GM21528 (cell line): ENCODE measurements at regions not wholly inside any gene's neighbourhood (a gene's known extent, or its start where the extent isn't known, plus 50 kb on each side); places are given as distances from the start of the nearest gene placed in this dataset.
"Not testable (repeated sequence)": the region's sequence is repeated elsewhere in the genome, so short reads cannot be mapped to it uniquely, and the experiment has no call there.

Source experiments
- ATAC-seq: cut with Tn5 transposase; IDR thresholded peaks from one replicate; pipeline ENCODE4 v1.9.1; 2021; ENCODE audit warnings: mild to moderate bottlenecking, moderate library complexity; ENCODE audit not compliant: unreplicated experiment, low FRiP score

DNA sequence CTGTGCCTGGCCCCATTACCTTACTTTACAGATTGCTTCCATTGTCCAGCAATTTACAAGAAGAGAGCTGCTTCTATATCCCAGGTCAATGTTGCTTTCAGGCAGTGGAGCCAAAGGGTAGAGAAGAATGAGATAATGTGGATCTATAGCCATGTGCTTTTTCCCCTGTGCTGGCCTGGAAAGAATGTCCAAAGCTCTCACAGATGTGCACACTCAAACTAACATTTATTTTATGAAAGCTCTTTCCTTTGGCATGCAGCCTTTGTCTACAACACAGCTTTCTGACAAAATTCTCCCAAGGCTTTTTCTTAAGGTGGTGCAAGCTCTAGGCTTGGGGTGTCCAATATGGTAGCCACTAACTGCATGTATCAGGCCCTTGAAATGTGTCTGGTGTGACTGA is 217.3 kb downstream of the LRRC70 start:
- ATAC-seq, result no peak

DNA sequence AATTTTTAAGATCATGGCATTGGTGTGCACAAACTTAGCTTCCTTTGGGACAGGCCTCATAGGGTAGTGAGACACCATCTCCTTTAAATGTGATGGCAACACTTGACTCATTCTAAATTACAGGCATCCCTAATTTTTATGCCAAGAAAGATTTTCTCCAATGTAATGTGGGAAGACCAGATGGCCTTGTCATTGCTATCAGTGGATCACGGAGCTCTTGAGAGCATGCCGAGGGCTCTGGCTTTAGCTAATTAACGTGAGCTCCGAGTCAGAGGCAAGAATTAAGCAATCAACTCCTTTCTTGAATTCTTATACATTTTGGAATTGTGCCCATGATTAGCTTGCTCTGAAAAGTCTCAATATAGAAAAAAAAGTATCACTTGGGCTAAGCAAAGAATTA is 215.8 kb downstream of the LRRC70 start:
- no peak for ATAC-seq

- ATAC-seq, result no peak
Measured at GRCh38 chr5:62791059-62791458, 212.4 kb downstream of the LRRC70 start.

GRCh38 chr5:62790348-62790747 is 211.7 kb downstream of the LRRC70 start:
- ATAC-seq, result no peak

DNA sequence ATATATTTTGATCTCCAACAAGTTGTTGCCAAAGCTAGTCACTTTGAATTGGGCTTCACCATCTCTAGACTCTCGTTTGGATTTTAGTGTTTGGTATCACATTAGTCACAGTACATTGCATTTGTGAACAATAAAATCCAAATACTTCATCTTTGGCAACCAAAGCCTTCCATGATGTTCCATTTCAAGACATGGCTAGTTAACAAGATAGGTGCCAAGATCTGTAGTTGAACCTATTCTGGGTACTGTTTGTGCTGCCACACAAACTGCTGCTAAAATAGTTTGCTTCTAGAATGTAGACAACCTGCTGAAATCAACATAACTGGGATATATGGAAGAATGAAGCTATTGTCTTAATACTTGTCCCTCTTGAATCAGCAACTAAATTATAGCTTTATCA is 207.5 kb downstream of the LRRC70 start:
- no peak for ATAC-seq

DNA sequence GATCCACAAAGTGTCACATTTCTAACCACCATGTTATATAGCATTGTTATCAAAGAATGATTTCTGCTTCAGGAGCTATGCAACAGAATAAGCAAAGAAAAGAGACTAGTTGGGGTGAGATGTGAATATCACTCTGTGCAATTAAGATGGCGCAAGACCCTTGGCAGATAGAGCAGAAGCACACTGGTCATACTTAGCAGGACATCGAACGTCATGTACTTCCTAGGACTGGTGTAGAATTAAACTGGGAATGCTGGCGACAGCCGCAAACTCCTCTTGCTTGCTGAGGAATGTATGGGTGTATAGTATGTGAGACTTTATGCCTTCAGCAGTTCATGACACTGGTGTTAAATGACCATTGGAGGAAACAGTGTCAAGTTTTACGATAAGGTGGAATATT is 207.0 kb downstream of the LRRC70 start:
- no peak for ATAC-seq

DNA sequence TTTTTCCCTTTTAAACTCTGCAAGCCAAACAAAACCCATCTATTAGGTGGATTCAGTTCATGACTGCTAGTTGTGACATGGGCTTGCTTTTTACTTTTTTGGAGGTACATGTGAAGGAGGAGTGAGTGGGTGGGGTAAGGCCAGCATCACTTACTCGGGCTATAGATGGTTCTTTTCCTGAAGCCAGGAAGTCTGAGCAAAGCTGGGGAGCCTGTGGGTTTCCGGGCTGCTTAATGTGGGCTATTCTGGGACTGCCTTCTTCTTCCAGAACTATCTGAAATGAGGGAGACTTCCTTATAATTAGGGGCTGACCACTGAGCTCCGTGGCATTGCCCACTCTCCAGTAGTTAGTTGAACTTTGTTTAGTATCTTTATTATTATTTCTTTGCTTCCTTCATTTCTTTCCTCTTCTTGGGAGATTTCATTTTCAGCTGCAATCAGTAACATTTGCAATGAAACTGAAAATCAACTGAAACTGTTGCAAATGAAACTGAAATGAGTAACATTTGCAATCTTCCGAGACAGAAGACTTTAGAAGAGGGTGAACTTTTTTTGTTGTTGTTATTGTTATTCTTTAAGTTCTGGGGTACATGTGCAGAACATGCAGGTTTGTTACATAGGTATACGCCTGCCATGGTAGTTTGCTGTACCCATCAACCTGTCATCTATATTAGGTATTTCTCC is 204.9 kb downstream of the LRRC70 start:
- peak; percentile 68 for ATAC-seq

- no peak for ATAC-seq
Measured at GRCh38 chr5:62780888-62781287, 202.3 kb downstream of the LRRC70 start.

GRCh38 chr5:62780230-62780629 is 201.6 kb downstream of the LRRC70 start:
- no peak for ATAC-seq

DNA sequence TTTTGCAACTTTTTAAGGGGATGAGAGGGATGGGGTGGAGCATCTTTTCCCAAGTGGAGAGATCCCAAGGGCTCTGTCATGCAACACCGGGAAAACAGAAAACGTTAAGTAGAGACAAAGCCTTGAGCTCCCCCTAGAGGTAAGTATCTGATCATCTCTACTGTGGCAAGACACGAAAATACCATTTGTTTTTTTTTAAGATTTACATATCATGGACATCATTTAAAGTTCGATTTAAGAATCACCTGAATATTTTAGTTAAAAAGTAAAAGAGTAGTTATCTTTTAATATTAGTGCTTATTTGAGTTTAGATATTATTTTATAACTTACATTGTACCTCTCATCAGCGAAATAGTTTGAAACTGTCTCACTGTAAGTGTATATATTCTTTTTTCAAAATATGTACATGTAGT is 200.4 kb downstream of the LRRC70 start:
- no peak for ATAC-seq

DNA sequence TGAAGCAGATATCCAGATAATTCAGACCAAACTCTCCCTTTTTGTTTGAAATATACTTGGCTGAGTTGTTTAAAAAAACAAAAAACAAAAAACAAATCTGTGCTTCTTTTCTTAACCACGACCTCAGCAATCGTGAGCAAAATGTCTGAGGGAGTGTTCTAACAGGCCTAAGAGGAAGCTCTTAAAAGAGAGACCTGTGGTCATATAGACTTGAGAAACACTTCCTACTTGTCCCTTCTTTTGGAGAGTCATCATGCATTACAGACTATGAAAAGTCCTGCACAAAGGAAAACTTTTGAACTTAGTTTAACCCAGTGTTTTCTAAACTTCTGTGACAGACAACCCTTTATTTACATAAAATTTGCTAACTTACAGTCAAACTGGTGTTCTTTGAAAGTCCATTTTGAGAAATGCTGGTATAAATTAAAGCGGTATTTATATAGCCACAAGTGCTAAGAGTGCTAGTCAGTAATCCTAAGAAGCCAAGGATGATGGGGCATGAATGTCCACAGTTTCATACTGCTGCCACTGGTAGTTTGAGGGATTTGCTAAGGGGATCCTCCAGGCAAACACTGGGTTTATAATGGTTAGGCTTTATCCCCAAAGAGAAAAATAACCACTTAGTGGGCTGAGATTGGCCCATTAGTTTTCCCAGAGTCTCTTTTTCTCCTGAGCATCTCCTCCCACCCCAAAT is 199.8 kb downstream of the LRRC70 start:
- ATAC-seq, result no peak

- ATAC-seq, result not testable (repeated sequence)
Measured at GRCh38 chr5:62777081-62777480, 198.5 kb downstream of the LRRC70 start.

- not testable (repeated sequence) for ATAC-seq
Measured at GRCh38 chr5:62776592-62776991, 198.0 kb downstream of the LRRC70 start.

DNA sequence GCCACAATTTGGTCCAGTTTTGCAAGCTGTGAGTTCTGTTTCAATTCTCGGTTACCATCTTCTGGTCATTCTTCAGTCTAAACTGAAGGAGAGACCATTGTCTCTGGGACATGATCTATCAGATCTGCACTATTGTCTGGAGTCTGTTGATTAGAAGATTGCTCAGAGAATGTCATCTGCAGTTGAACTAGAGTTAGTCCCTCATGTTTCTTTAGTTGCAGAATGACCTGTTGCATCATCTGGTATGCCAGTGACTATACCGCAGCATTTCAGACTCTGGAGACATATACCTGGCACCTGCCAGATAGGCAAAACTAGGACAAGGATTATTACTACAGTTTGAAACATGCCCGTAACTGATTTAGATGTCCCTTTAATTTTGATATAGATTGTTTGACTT is 194.8 kb downstream of the LRRC70 start:
- ATAC-seq, result no peak

- no peak for ATAC-seq
Measured at GRCh38 chr5:62771341-62771740, 192.7 kb downstream of the LRRC70 start.

DNA sequence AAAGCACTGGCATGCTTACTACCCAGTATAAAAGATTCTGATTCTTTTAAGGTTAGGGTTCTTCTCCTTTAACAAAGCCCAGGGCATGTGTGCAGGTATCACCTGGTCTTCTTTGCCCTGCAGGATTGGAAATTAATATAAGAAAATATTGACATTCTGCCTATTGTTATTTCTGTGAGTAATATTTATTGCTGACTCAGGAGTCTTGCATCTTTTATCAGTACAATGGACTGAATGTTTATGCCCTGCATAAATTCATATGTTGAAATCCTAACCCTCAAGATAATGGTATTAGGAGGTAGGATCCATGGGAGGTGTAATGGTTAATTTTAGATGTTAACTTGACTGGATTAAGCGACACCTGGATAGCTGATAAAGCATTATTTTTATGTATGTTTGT is 189.0 kb downstream of the LRRC70 start:
- ATAC-seq, result no peak

DNA sequence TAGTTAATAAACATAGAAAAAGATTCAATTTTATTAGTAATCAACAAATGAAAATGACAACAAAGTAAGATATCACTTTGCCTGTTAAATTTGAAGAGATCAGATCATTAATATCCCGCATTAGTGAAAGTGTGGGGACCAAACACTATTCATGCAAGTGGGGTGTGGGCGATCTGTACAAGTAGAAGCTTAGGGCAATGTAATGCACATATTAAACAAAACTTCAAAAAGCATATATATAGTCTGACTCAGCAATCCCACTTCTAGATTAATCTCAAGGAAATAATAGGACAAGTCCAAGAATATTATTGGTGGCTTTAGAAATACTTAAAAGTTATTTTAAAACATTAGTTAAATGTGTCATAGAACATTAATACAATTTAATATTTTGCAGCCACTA is 188.5 kb downstream of the LRRC70 start:
- no peak for ATAC-seq

GRCh38 chr5:62762503-62762902 is 183.9 kb downstream of the LRRC70 start:
- ATAC-seq, result no peak

- ATAC-seq, result not testable (repeated sequence)
Measured at GRCh38 chr5:62757686-62758085, 179.1 kb downstream of the LRRC70 start.

DNA sequence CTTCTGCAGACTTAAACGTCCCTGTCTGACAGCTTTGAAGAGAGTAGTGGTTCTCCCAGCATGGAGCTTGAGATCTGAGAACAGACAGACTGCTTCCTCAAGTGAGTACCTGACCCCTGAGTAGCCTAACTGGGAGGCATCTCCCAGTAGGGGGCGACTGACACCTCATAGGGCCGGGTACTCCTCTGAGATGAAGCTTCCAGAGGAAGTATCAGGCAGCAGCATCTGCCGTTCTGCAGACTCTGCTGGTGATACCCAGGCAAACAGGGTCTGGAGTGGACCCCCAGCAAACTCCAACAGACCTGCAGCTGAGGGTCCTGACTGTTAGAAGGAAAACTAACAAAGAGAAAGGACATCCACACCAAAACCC is 174.4 kb downstream of the LRRC70 start:
- not testable (repeated sequence) for ATAC-seq

- ATAC-seq, result not testable (repeated sequence)
Measured at GRCh38 chr5:62752056-62752997, 173.7 kb downstream of the LRRC70 start.
